ENCODE measurements at regions not wholly inside any gene's neighbourhood (a gene's known extent, or its start where the extent isn't known, plus 50 kb on each side); places are given as distances from the start of the nearest gene placed in this dataset.

GRCh38 chr11:36718451-36718850, 120.4 kb upstream of the RAG2 start:
- DNase-seq (ENCODE audit: low read depth): no peak

- no peak for DNase-seq (ENCODE audit: low read depth)
Measured at GRCh38 chr11:36713715-36714114, 115.7 kb upstream of the RAG2 start.

DNA sequence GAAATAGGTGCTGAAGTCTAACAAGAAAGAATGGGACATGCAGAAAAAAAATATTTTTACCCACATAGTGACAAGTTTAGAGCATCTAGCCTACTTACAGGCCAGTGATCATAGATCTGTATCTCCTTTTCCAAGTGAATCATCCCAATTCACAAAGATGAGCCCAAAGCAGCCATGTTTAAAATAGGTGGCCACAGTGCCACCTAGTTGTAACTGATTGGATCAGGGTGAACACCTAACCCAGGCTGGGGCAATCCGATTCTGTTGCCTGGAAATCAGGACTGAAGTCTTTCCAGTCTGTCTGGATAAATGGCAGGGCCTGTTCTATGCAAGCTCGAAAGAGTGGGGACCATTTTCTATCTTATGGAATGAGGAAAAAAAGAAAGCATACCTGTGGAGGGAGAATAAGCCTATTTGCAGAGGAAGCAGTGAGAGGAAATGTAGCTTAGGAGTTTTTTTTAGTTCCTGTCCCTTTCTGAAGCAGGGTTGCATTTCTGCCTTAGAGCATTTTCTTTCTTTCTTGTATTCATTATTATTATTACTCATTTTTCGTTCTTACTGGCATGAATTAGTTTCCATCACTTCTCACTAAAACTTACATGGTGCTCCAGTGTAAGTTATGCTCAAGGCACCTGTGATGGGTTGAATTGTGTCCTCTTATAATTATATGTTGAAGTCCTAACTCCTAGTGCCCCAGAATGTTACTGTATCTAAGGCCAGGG, 113.2 kb upstream of the RAG2 start:
- no peak for DNase-seq (ENCODE audit: low read depth)
